Peyer's patch (tissue), 4 donors: ENCODE measurements at regions not wholly inside any gene's neighbourhood (a gene's known extent, or its start where the extent isn't known, plus 50 kb on each side); places are given as distances from the start of the nearest gene placed in this dataset.

Source experiments
- POLR2A ChIP-seq, 2 donors: fragments of 450-650 bp; IDR thresholded peaks; one replicate each; pipeline ENCODE4 v1.5.1; 2017; ENCODE audit warnings: antibody characterized with exemption in 2 of 2, mild to moderate bottlenecking in 2 of 2, moderate library complexity in 2 of 2
- TF ChIP-seq, protein P1 (sequence below), 6 experiments: fragments of 450-650 bp in 4 of 6; fragments of 200-600 bp in 2 of 6; sonication (generic) in 1 of 6; IDR thresholded peaks; one replicate each; pipeline ENCODE4 v1.5.1; 2017 to 2019; ENCODE audit warnings: antibody characterized with exemption in 6 of 6, mild to moderate bottlenecking in 3 of 6, moderate library complexity in 1 of 6

DNA sequence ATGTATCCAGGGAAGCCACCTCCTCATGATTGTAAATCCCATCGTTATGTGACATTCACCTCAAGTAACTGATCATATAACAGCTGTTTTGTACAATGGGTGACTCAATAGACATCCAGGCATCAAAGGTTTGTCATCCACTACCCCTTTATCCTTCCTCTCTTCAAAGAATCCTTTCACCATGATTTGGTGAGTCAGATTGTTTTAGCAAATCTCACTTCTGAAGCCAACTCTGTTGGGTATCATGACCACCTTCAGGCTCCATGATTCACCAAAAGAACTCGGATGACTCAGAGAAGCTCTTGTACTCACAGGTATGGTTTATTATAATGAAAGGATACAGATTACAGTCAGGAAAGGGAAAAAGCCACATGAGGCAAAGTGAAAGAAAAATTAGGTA lies 132.1 kb downstream of the PWWP3B start:
- TF ChIP-seq, protein P1, sequence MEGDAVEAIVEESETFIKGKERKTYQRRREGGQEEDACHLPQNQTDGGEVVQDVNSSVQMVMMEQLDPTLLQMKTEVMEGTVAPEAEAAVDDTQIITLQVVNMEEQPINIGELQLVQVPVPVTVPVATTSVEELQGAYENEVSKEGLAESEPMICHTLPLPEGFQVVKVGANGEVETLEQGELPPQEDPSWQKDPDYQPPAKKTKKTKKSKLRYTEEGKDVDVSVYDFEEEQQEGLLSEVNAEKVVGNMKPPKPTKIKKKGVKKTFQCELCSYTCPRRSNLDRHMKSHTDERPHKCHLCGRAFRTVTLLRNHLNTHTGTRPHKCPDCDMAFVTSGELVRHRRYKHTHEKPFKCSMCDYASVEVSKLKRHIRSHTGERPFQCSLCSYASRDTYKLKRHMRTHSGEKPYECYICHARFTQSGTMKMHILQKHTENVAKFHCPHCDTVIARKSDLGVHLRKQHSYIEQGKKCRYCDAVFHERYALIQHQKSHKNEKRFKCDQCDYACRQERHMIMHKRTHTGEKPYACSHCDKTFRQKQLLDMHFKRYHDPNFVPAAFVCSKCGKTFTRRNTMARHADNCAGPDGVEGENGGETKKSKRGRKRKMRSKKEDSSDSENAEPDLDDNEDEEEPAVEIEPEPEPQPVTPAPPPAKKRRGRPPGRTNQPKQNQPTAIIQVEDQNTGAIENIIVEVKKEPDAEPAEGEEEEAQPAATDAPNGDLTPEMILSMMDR (IDR thresholded peaks at IDR 0.05), result no peak
- TF ChIP-seq POLR2A (IDR thresholded peaks at IDR 0.05), result no peak
